PC-3 (cell line): ENCODE measurements at regions not wholly inside any gene's neighbourhood (a gene's known extent, or its start where the extent isn't known, plus 50 kb on each side); places are given as distances from the start of the nearest gene placed in this dataset.

Experiments
- ATAC-seq: fragments of 200-7000 bp; cut with Tn5 transposase; 2 replicates; pipeline ENCODE4 v1.9.1; 2020; ENCODE audit warnings: mild to moderate bottlenecking, moderate library complexity
- BruUV-seq: library from RNA; stranded (reverse); fragments of 400-500 nt; replicated peaks from 2 replicates; lab custom pipeline; 2021; lab: Mats Ljungman, UMichigan
- CTCF ChIA-PET: fragments of 300-600 bp; sonication (Branson Sonifier 250); formaldehyde crosslinking; loops from one replicate; lab custom pipeline; 2022; ENCODE audit warnings: antibody characterized with exemption; lab: Charles Lee
- POLR2A ChIA-PET: fragments of 300-600 bp; sonication (Branson Sonifier 250); formaldehyde crosslinking; loops from one replicate; lab custom pipeline; 2022; ENCODE audit warnings: antibody characterized with exemption; ENCODE audit not compliant: unreplicated experiment; lab: Charles Lee
- DNase-seq: peaks from one replicate; pipeline ENCODE4 v3.0.0-alpha.2; 2015
- H2AFZ ChIP-seq: fragments of 300-600 bp; sonication (generic); 2 replicates; pipeline ENCODE4 v1.6.0; 2016; ENCODE audit warnings: antibody characterized with exemption, low read length
- H3F3A ChIP-seq: fragments of 300-600 bp; sonication (generic); one replicate; pipeline ENCODE4 v1.6.0; 2017; ENCODE audit warnings: antibody characterized with exemption, low read length, control low read depth, mild to moderate bottlenecking; ENCODE audit not compliant: unreplicated experiment
- H3K27ac ChIP-seq: fragments of 300-600 bp; sonication (generic); 2 replicates; pipeline ENCODE4 v1.5.1; 2016; ENCODE audit warnings: mild to moderate bottlenecking, low read length
- H3K27me3 ChIP-seq: fragments of 300-600 bp; sonication (generic); 2 replicates; pipeline ENCODE4 v1.6.1; 2016; ENCODE audit warnings: low read length, mixed read lengths
- H3K36me3 ChIP-seq: fragments of 300-600 bp; sonication (generic); 2 replicates; pipeline ENCODE4 v1.6.1; 2016; ENCODE audit warnings: low read depth, mixed run types, low read length, mixed read lengths
- H3K4me1 ChIP-seq: fragments of 300-600 bp; sonication (generic); 2 replicates; pipeline ENCODE4 v1.5.1; 2016; ENCODE audit warnings: low read length; ENCODE audit not compliant: insufficient read depth
- H3K4me2 ChIP-seq: fragments of 300-600 bp; sonication (generic); 2 replicates; pipeline ENCODE4 v1.6.0; 2016; ENCODE audit warnings: low read length
- H3K4me3 ChIP-seq: fragments of 300-600 bp; sonication (generic); 2 replicates; pipeline ENCODE4 v1.5.1; 2016; ENCODE audit warnings: mild to moderate bottlenecking, low read length, mixed read lengths
- H3K79me2 ChIP-seq: fragments of 300-600 bp; sonication (generic); 2 replicates; pipeline ENCODE4 v1.6.1; 2017; ENCODE audit warnings: low read length, mixed read lengths
- H3K9ac ChIP-seq: fragments of 300-600 bp; sonication (generic); 2 replicates; pipeline ENCODE4 v1.6.0; 2016; ENCODE audit warnings: mild to moderate bottlenecking, low read length
- H3K9me2 ChIP-seq: fragments of 300-600 bp; sonication (generic); replicated peaks from 2 replicates; pipeline ENCODE4 v1.6.1; 2016; ENCODE audit warnings: mixed run types, low read length, mixed read lengths
- H3K9me3 ChIP-seq: fragments of 300-600 bp; sonication (generic); 2 replicates; pipeline ENCODE4 v1.6.1; 2016; ENCODE audit warnings: low read length, mixed read lengths
- H4K20me1 ChIP-seq: fragments of 300-600 bp; sonication (generic); 2 replicates; pipeline ENCODE4 v1.6.1; 2016; ENCODE audit warnings: low read length, mixed read lengths
- EZH2 ChIP-seq: fragments of 300-600 bp; sonication (generic); IDR thresholded peaks from one replicate; pipeline ENCODE4 v1.6.1; 2017; ENCODE audit warnings: antibody characterized with exemption, mild to moderate bottlenecking, low read length; ENCODE audit not compliant: unreplicated experiment
- EZH2phosphoT487 ChIP-seq: fragments of 300-600 bp; sonication (generic); IDR thresholded peaks from 2 replicates; pipeline ENCODE4 v1.6.1; 2018; ENCODE audit warnings: mild to moderate bottlenecking, antibody characterized with exemption, low read length, borderline replicate concordance
- intact Hi-C: fragments of 100-400 bp; cut with micrococcal nuclease; formaldehyde crosslinking; loops from 2 replicates; pipeline ENCODE4 v1.9.0; 2023
- TF ChIP-seq, protein P1 (sequence below): fragments of 300-600 bp; sonication (generic); conservative IDR thresholded peaks from 2 replicates; pipeline ENCODE4 v1.5.1; 2017; ENCODE audit warnings: antibody characterized with exemption, low read depth, mild to moderate bottlenecking, low read length

DNA sequence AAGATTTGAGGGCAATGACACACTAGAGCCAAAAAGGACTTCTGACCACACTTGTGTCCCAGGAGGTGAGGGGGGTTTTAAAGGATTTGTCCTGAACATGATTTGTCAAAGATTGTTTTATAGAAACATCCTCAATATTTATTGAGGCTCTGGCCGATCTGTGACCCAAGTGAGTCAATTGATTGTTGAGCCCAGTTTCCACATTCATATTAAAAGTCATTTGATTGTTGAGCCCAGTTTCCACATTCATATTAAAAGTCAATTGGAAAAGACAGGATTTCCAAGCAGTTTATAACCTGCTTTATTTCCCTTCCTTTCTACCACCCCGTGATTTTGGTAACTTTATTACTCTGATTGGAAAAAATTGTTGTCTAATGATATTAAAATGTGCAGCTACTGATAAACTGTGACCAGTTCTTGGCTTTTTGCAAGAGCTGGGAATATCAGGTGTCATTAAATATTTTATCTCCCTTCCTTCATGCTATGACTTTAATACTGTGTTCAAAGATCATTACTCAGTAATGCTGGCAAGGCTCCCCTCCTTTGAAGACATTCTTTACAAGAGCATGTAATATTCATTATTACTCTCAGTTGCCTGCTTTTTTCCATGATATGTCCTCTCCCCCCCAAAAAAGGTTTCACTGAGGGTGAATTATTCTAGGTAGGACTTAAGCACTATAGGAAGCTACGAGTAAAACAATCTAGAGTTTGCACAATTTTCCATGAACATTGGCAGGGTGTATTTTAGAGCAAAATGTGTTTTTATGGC is 75.3 kb downstream of the HRH4 start:
- H3K9me2 ChIP-seq: no peaks in the 10 kb centered on the region
- no peaks in the 10 kb centered on the region for H3K79me2 ChIP-seq
- peaks cover 3% of the 10 kb centered on the region; the same call in 1 of the 2 replicates for H3K4me1 ChIP-seq
- no peak overlapping the region for H2AFZ ChIP-seq
- H3K27me3 ChIP-seq: peaks cover 83% of the 10 kb centered on the region
- intact Hi-C loops: no loop called here
- H3K27ac ChIP-seq: no peak overlapping the region
- BruUV-seq: no TSS peak
- DNase-seq (no peak), ATAC-seq (no peak)
- H3F3A ChIP-seq: no peaks in the 10 kb centered on the region
- H3K36me3 ChIP-seq: no peaks in the 10 kb centered on the region
- TF ChIP-seq EZH2 (no peak), EZH2phosphoT487 (no peak)
- TF ChIP-seq, protein P1, sequence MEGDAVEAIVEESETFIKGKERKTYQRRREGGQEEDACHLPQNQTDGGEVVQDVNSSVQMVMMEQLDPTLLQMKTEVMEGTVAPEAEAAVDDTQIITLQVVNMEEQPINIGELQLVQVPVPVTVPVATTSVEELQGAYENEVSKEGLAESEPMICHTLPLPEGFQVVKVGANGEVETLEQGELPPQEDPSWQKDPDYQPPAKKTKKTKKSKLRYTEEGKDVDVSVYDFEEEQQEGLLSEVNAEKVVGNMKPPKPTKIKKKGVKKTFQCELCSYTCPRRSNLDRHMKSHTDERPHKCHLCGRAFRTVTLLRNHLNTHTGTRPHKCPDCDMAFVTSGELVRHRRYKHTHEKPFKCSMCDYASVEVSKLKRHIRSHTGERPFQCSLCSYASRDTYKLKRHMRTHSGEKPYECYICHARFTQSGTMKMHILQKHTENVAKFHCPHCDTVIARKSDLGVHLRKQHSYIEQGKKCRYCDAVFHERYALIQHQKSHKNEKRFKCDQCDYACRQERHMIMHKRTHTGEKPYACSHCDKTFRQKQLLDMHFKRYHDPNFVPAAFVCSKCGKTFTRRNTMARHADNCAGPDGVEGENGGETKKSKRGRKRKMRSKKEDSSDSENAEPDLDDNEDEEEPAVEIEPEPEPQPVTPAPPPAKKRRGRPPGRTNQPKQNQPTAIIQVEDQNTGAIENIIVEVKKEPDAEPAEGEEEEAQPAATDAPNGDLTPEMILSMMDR: no peak
- POLR2A ChIA-PET: no interaction called here
- H3K9ac ChIP-seq: no peak overlapping the region
- no peaks in the 10 kb centered on the region for H4K20me1 ChIP-seq
- H3K4me3 ChIP-seq: no peak overlapping the region
- H3K9me3 ChIP-seq: no peaks in the 10 kb centered on the region
- CTCF ChIA-PET: no interaction called here
- no peak overlapping the region for H3K4me2 ChIP-seq

DNA sequence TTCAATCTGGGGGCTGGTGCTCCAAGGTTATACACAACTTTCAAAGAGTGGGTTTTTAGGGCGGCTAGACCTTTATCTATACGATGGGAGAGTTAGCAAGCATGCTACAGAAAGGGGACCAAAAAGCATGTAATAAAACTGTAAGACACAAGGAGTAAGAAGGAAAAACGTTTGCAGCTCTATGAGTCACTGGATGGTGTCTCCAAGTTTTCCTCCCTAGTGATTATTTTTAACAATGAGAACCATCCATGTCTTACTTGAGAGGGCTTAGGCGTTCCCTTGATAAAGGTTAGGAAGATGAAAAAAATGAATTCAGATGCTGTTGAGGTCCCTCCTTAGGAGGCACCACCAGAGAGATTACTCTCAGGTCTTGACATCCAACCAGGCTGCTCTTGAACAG is 75.9 kb downstream of the HRH4 start:
- Histone ChIP-seq H3K9me2 (no peaks in the 10 kb centered on the region), H3K4me2 (no peak overlapping the region), H3K4me3 (no peak overlapping the region), H3K79me2 (no peaks in the 10 kb centered on the region), H3K9me3 (no peaks in the 10 kb centered on the region), H3K27ac (no peak overlapping the region), H3K36me3 (no peaks in the 10 kb centered on the region), H3K27me3 (peaks cover 89% of the 10 kb centered on the region), H2AFZ (no peak overlapping the region), H3K4me1 (no peaks in the 10 kb centered on the region), H3F3A (no peaks in the 10 kb centered on the region), H3K9ac (no peak overlapping the region), H4K20me1 (no peaks in the 10 kb centered on the region)
- BruUV-seq: no TSS peak
- ATAC-seq: no peak
- no peak for DNase-seq
- CTCF ChIA-PET: no interaction called here
- TF ChIP-seq EZH2: no peak
- TF ChIP-seq, protein P1: no peak
- TF ChIP-seq EZH2phosphoT487: no peak
- POLR2A ChIA-PET: no interaction called here
- intact Hi-C loops: no loop called here

DNA sequence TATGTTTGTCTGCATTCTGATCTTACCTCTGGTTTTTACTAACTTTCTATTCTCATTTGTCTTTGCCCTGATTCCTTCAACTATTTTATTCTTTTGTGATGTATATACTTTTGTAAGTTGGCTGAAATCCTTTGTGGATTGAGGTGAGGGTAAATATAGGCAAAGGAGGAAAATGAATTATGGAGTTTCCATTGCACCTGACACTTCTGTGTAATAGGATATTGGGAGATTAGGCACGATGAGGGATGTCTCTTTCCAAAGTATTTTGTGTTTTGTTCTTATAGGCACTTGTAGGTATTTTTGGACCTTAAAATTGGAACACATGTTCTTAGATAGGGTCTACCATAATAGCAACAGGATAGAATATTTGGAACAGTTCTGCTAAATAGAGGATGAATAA is 76.4 kb downstream of the HRH4 start:
- Histone ChIP-seq H2AFZ (no peak overlapping the region), H3K9ac (no peak overlapping the region), H3K4me2 (no peak overlapping the region), H3F3A (no peaks in the 10 kb centered on the region), H3K4me1 (no peaks in the 10 kb centered on the region), H3K9me2 (no peaks in the 10 kb centered on the region), H3K9me3 (no peaks in the 10 kb centered on the region), H3K27me3 (peaks cover 88% of the 10 kb centered on the region), H3K79me2 (no peaks in the 10 kb centered on the region), H3K4me3 (no peak overlapping the region), H3K27ac (no peak overlapping the region), H3K36me3 (no peaks in the 10 kb centered on the region), H4K20me1 (no peaks in the 10 kb centered on the region)
- ChIA-PET POLR2A (no interaction called here), CTCF (no interaction called here)
- TF ChIP-seq EZH2 (no peak), EZH2phosphoT487 (no peak)
- TF ChIP-seq, protein P1: no peak
- ATAC-seq: no peak
- intact Hi-C loops: no loop called here
- DNase-seq: no peak
- no TSS peak for BruUV-seq
